Sigmoid colon (tissue), 6 donors: ENCODE measurements at regions not wholly inside any gene's neighbourhood (a gene's known extent, or its start where the extent isn't known, plus 50 kb on each side); places are given as distances from the start of the nearest gene placed in this dataset.

ENCODE experiments used
- DNase-seq: peaks from one replicate; pipeline ENCODE4 v3.0.0-alpha.2; 2019
- H3K27ac ChIP-seq, 4 donors: fragments of 200-600 bp; sonication (generic); one replicate each; pipeline ENCODE4 v1.5.1; 2016 to 2019; ENCODE audit warnings: mild to moderate bottlenecking in 1 of 4
- H3K27me3 ChIP-seq, 3 donors: fragments of 200-600 bp; sonication (generic); one replicate each; pipeline ENCODE4 v1.5.1; 2019; ENCODE audit warnings: mild to moderate bottlenecking in 1 of 3
- H3K36me3 ChIP-seq, 4 donors: fragments of 200-600 bp; sonication (generic); one replicate each; pipeline ENCODE4 v1.5.1; 2016 to 2019
- H3K4me1 ChIP-seq, 4 donors: fragments of 200-600 bp; sonication (generic); one replicate each; pipeline ENCODE4 v1.5.1; 2017 to 2019
- H3K4me3 ChIP-seq, 4 donors: fragments of 200-600 bp; sonication (generic); one replicate each; pipeline ENCODE4 v1.5.1; 2017 to 2019; ENCODE audit warnings: mild to moderate bottlenecking in 2 of 4, moderate library complexity in 1 of 4
- H3K9me3 ChIP-seq, 4 donors: fragments of 200-600 bp in 3 of 4; sonication (generic) in 3 of 4; one replicate each; pipeline versions ENCODE4 v1.5.1 to v1.6.1; 2013 to 2019
- EP300 ChIP-seq, 4 donors: sonication (generic); formaldehyde crosslinking; IDR thresholded peaks; one replicate each; pipeline ENCODE4 v1.6.1; 2017; ENCODE audit warnings: antibody characterized with exemption in 4 of 4
- POLR2A ChIP-seq, 2 donors: fragments of 450-650 bp; IDR thresholded peaks; one replicate each; pipeline ENCODE4 v1.6.1; 2016; ENCODE audit warnings: antibody characterized with exemption in 2 of 2, mild to moderate bottlenecking in 2 of 2, moderate library complexity in 2 of 2
- POLR2AphosphoS5 ChIP-seq, 4 donors: sonication (generic); formaldehyde crosslinking; IDR thresholded peaks; one replicate each; pipeline ENCODE4 v1.6.1; 2017; ENCODE audit warnings: antibody characterized with exemption in 4 of 4
- WGBS, 2 donors: extraction: QIAGEN DNeasy Blood & Tissue Kit; methylation state at CpG; one replicate each; pipeline ENCODE4 v1.1.7; 2013; 5-methylcytosine and 5-hydroxymethylcytosine counted together
- intact Hi-C: fragments of 100-400 bp; cut with DNase I; formaldehyde crosslinking; loops from one replicate; pipeline ENCODE4 v1.15.1; 2023
- TF ChIP-seq, protein P1 (sequence below), 4 experiments: fragments of 450-650 bp in 3 of 4; fragments of 200-600 bp in 1 of 4; IDR thresholded peaks; one replicate each; pipeline ENCODE4 v1.5.1; 2016 to 2019; ENCODE audit warnings: antibody characterized with exemption in 4 of 4, mild to moderate bottlenecking in 3 of 4, moderate library complexity in 2 of 4
- donor health status: healthy with polysubstance abuse.
- donor health status: healthy.

DNA sequence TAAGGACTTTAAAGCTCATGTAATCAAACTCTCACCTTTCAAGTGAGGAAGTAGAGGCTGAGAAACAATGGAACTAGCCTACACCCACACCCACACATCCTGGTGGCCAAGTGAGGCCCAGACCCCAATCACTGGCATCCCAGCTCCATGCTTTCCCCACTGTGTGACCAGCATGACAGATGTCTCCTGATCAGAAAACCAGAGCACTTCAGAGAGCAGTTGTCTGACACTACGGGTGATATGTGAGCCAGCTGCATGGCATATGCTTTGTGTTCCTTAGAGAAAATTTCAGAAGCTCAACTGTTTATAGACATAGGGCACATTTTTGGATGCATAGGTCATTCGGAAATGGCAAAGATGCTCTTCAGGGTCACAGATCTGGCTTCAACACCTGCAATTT, 315.2 kb downstream of the NDFIP2 start:
- TF ChIP-seq POLR2AphosphoS5 (IDR thresholded peaks at IDR 0.05) (no peak), EP300 (IDR thresholded peaks at IDR 0.05) (no peak), POLR2A (IDR thresholded peaks at IDR 0.05) (no peak)
- TF ChIP-seq, protein P1, sequence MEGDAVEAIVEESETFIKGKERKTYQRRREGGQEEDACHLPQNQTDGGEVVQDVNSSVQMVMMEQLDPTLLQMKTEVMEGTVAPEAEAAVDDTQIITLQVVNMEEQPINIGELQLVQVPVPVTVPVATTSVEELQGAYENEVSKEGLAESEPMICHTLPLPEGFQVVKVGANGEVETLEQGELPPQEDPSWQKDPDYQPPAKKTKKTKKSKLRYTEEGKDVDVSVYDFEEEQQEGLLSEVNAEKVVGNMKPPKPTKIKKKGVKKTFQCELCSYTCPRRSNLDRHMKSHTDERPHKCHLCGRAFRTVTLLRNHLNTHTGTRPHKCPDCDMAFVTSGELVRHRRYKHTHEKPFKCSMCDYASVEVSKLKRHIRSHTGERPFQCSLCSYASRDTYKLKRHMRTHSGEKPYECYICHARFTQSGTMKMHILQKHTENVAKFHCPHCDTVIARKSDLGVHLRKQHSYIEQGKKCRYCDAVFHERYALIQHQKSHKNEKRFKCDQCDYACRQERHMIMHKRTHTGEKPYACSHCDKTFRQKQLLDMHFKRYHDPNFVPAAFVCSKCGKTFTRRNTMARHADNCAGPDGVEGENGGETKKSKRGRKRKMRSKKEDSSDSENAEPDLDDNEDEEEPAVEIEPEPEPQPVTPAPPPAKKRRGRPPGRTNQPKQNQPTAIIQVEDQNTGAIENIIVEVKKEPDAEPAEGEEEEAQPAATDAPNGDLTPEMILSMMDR (IDR thresholded peaks at IDR 0.05): no peak
- Histone ChIP-seq H3K9me3 (peaks cover 0 to 2% (median 0%) of the 10 kb centered on the region in 4 donors), H3K27ac (no peak overlapping the region), H3K27me3 (no peaks in the 10 kb centered on the region), H3K36me3 (no peaks in the 10 kb centered on the region), H3K4me1 (no peaks in the 10 kb centered on the region), H3K4me3 (no peak overlapping the region)
- intact Hi-C loops: no loop called here
- no peak for DNase-seq
- 88 to 91% methylated on average over 2 of the region's 2 CpGs for WGBS, 2 donors

DNA sequence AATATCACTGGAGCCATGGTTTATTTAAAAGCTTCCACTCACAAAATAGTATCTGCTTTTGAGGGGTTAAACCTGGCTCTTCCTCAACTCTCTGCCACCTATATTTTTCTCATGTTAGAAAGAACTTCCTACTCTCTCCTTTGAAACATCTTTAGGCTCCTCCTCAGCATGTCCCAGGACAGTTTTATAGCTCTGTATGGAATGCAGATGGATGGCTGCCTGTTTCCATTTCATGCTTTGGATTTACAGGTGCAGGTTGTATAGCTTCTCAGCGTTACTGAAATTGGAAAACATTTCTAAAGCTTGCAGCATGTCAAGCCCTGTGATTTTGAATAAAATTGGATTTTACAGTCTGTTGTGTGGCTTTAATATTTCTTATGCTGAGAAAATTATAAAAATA, 314.0 kb downstream of the NDFIP2 start:
- no peaks in the 10 kb centered on the region for H3K4me1 ChIP-seq
- H3K36me3 ChIP-seq: no peaks in the 10 kb centered on the region
- WGBS, 2 donors: 13 to 50% methylated on average over 1 of the region's 1 CpG

DNA sequence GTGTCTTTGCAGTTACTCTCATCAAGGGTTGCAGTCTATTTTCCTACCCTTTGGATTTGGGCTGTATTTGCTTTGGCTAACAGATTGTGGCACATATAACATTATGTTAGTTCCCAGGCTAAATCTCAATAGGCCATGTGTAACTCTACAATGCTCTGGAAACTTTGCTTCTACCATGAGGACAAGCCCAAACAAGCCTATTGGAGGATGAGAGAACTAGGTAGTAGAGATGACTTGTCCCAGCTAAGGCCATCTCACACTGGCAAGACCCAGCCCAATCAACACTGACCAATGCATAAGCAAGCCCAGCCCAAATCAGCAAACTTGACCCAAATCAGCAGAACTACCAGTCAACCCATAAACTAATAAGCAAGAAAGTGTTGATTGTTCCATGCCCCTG, 311.8 kb downstream of the NDFIP2 start:
- DNase-seq: no peak
- intact Hi-C loops: no loop called here
- H3K4me1 ChIP-seq: no peaks in the 10 kb centered on the region
- no peak overlapping the region for H3K27ac ChIP-seq
- H3K27me3 ChIP-seq: no peaks in the 10 kb centered on the region
- no peak overlapping the region for H3K4me3 ChIP-seq
- no peaks in the 10 kb centered on the region for H3K36me3 ChIP-seq
- TF ChIP-seq EP300 (IDR thresholded peaks at IDR 0.05) (no peak), POLR2A (IDR thresholded peaks at IDR 0.05) (no peak), POLR2AphosphoS5 (IDR thresholded peaks at IDR 0.05) (no peak)
- TF ChIP-seq, protein P1 (IDR thresholded peaks at IDR 0.05): no peak
- peaks cover 0 to 5% (median 3%) of the 10 kb centered on the region in 4 donors for H3K9me3 ChIP-seq

More for the DNA sequence above, 314.0 kb downstream of the NDFIP2 start:
- Histone ChIP-seq H3K9me3 (peaks cover 0 to 2% (median 0%) of the 10 kb centered on the region in 4 donors), H3K27me3 (no peaks in the 10 kb centered on the region), H3K4me3 (no peak overlapping the region), H3K27ac (no peak overlapping the region)
- DNase-seq: no peak
- TF ChIP-seq POLR2A (IDR thresholded peaks at IDR 0.05) (no peak), POLR2AphosphoS5 (IDR thresholded peaks at IDR 0.05) (no peak), EP300 (IDR thresholded peaks at IDR 0.05) (no peak)
- TF ChIP-seq, protein P1 (IDR thresholded peaks at IDR 0.05): no peak
- intact Hi-C loops: no loop called here

DNA sequence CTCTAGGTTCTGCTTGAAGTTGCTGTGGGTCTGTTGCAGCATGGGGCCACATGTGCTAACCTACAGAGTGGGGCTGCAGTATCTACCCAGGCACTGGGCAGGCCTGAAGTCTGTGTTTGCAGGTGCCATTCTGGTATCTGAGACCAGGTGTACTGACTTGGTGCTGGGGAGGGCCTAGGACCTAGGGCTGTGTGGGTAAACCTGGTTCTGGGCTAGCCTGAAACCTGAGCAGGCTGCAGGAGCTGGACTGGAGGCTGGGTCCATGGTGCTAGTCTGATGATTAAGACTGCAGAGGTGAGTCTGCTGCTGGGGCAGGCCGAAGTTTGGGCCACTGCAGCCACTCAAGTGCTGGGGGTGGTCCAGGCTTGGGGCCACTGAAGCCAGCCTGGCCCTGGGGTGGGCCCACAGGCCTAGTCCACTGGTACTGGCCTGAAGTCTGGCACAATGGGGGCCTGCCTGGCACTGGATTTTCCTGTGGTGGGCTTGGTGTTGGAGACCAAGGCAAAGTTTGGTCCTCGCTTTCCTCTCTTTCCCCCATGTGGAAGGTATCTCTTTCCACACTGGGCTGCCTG, 310.6 kb downstream of the NDFIP2 start:
- DNase-seq: no peak
- H3K9me3 ChIP-seq: peaks cover 0 to 8% (median 3%) of the 10 kb centered on the region in 4 donors
- 89 to 94% methylated on average over 2 of the region's 2 CpGs for WGBS, 2 donors
- no peaks in the 10 kb centered on the region for H3K36me3 ChIP-seq
- no peak overlapping the region for H3K4me3 ChIP-seq
- H3K27ac ChIP-seq: no peak overlapping the region
- intact Hi-C loops: no loop called here
- no peaks in the 10 kb centered on the region for H3K4me1 ChIP-seq
- TF ChIP-seq POLR2AphosphoS5 (IDR thresholded peaks at IDR 0.05) (no peak), POLR2A (IDR thresholded peaks at IDR 0.05) (no peak), EP300 (IDR thresholded peaks at IDR 0.05) (no peak)
- TF ChIP-seq, protein P1 (IDR thresholded peaks at IDR 0.05): no peak
- H3K27me3 ChIP-seq: no peaks in the 10 kb centered on the region

DNA sequence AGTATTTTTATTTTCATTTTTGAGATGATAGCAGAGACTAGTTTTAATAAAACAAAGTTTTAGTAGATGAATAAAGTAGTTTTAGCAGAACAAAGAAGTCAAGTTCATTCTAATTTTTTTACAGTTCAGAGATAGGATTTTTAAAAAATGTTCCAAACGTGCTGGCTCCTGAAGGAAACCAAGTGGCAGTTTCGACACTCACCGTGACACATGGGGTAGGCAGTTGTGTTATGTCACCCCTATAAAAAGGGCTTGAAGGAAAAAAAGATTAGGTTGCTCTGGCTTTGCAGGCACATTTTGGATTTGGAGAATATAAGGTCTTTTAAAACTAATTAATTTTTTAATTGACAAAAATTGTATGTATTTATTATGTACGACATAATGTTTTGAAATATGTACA, 305.2 kb downstream of the NDFIP2 start:
- Histone ChIP-seq H3K4me3 (no peak overlapping the region), H3K4me1 (no peaks in the 10 kb centered on the region), H3K27ac (no peak overlapping the region), H3K36me3 (no peaks in the 10 kb centered on the region), H3K27me3 (no peaks in the 10 kb centered on the region), H3K9me3 (peaks cover 0 to 8% (median 3%) of the 10 kb centered on the region in 4 donors)
- DNase-seq: no peak
- TF ChIP-seq EP300 (IDR thresholded peaks at IDR 0.05): no peak
- TF ChIP-seq POLR2AphosphoS5 (IDR thresholded peaks at IDR 0.05): no peak
- TF ChIP-seq, protein P1 (IDR thresholded peaks at IDR 0.05): no peak
- no peak for TF ChIP-seq POLR2A (IDR thresholded peaks at IDR 0.05)
- 93 to 95% methylated on average over 4 of the region's 4 CpGs for WGBS, 2 donors
- intact Hi-C loops: no loop called here
